Ascending aorta (tissue), 2 donors: ENCODE measurements at regions not wholly inside any gene's neighbourhood (a gene's known extent, or its start where the extent isn't known, plus 50 kb on each side); places are given as distances from the start of the nearest gene placed in this dataset.
A peak's percentile ranks its signal among the peaks of the same experiment; 100 is the strongest.

Source experiments
- DNase-seq, 2 donors: peaks; one replicate each; pipeline ENCODE4 v3.0.0-alpha.2; 2019; ENCODE audit warnings: low spot score in 2 of 2
- H3K27ac ChIP-seq, 2 donors: fragments of 200-600 bp; sonication (generic); one replicate each; pipeline ENCODE4 v1.5.1; 2016 to 2017; ENCODE audit warnings: mild to moderate bottlenecking in 1 of 2
- H3K27me3 ChIP-seq: fragments of 200-600 bp; sonication (generic); one replicate; pipeline ENCODE4 v1.5.1; 2017
- H3K36me3 ChIP-seq, 2 donors: fragments of 200-600 bp; sonication (generic); one replicate each; pipeline ENCODE4 v1.5.1; 2016
- H3K4me1 ChIP-seq, 2 donors: fragments of 200-600 bp; sonication (generic); one replicate each; pipeline ENCODE4 v1.5.1; 2016 to 2017; ENCODE audit warnings: mild to moderate bottlenecking in 1 of 2
- H3K4me3 ChIP-seq, 2 donors: fragments of 200-600 bp; sonication (generic); one replicate each; pipeline ENCODE4 v1.5.1; 2016 to 2017; ENCODE audit warnings: mild to moderate bottlenecking in 1 of 2
- H3K9me3 ChIP-seq, 2 donors: fragments of 200-600 bp; sonication (generic); one replicate each; pipeline ENCODE4 v1.5.1; 2016
- CTCF ChIP-seq, 3 experiments: fragments of 200-600 bp in 2 of 3; fragments of 450-650 bp in 1 of 3; sonication (generic) in 2 of 3; IDR thresholded peaks; one replicate each; pipeline ENCODE4 v1.5.1; 2016 to 2019; ENCODE audit warnings: antibody characterized with exemption in 3 of 3, mild to moderate bottlenecking in 1 of 3, moderate library complexity in 1 of 3
- intact Hi-C: fragments of 100-400 bp; cut with DNase I; formaldehyde crosslinking; loops from one replicate; pipeline ENCODE4 v1.15.1; 2023

- H3K27ac ChIP-seq: no peak overlapping the region
- no peak overlapping the region for H3K4me3 ChIP-seq
- intact Hi-C loops: no loop called here
- no peaks in the 10 kb centered on the region for H3K36me3 ChIP-seq
- H3K4me1 ChIP-seq: no peaks in the 10 kb centered on the region
- DNase-seq: peak in 1 of 2 donors; percentile 2
- no peaks in the 10 kb centered on the region for H3K27me3 ChIP-seq
- TF ChIP-seq CTCF (IDR thresholded peaks at IDR 0.05): no peak
- no peaks in the 10 kb centered on the region for H3K9me3 ChIP-seq
Measured at GRCh38 chr9:129247285-129248153, 69.5 kb upstream of the IER5L start.

- Histone ChIP-seq H3K36me3 (no peaks in the 10 kb centered on the region), H3K27me3 (no peaks in the 10 kb centered on the region), H3K4me3 (no peak overlapping the region), H3K27ac (no peak overlapping the region), H3K4me1 (no peaks in the 10 kb centered on the region), H3K9me3 (no peaks in the 10 kb centered on the region)
- TF ChIP-seq CTCF (IDR thresholded peaks at IDR 0.05): no peak
- intact Hi-C loops: no loop called here
- no peak for DNase-seq
Measured at GRCh38 chr9:129245276-129245675, 67.2 kb upstream of the IER5L start.

GRCh38 chr9:129242971-129243561 is 65.0 kb upstream of the IER5L start:
- peak overlapping the region in 1 of 2 donors; percentile 27 for H3K27ac ChIP-seq
- DNase-seq: no peak
- intact Hi-C loops: no loop called here
- H3K36me3 ChIP-seq: no peaks in the 10 kb centered on the region
- H3K9me3 ChIP-seq: no peaks in the 10 kb centered on the region
- H3K4me3 ChIP-seq: no peak overlapping the region
- no peaks in the 10 kb centered on the region for H3K4me1 ChIP-seq
- no peak for TF ChIP-seq CTCF (IDR thresholded peaks at IDR 0.05)
- no peaks in the 10 kb centered on the region for H3K27me3 ChIP-seq

GRCh38 chr9:129242191-129242941 is 64.3 kb upstream of the IER5L start:
- no peaks in the 10 kb centered on the region for H3K36me3 ChIP-seq
- H3K4me3 ChIP-seq: no peak overlapping the region
- H3K27ac ChIP-seq: peak overlapping the region in 1 of 2 donors; percentile 27
- H3K27me3 ChIP-seq: no peaks in the 10 kb centered on the region
- TF ChIP-seq CTCF (IDR thresholded peaks at IDR 0.05): no peak
- no peaks in the 10 kb centered on the region for H3K4me1 ChIP-seq
- DNase-seq: no peak
- intact Hi-C loops: no loop called here
- no peaks in the 10 kb centered on the region for H3K9me3 ChIP-seq

- Histone ChIP-seq H3K4me1 (peaks cover 0 to 5% of the 10 kb centered on the region in 2 donors), H3K27ac (no peak overlapping the region), H3K9me3 (no peaks in the 10 kb centered on the region), H3K36me3 (no peaks in the 10 kb centered on the region), H3K4me3 (no peak overlapping the region), H3K27me3 (no peaks in the 10 kb centered on the region)
- no peak for TF ChIP-seq CTCF (IDR thresholded peaks at IDR 0.05)
- intact Hi-C loops: no loop called here
- no peak for DNase-seq
Measured at GRCh38 chr9:129241725-129242124, 63.7 kb upstream of the IER5L start.
